ENCODE measurements at regions not wholly inside any gene's neighbourhood (a gene's known extent, or its start where the extent isn't known, plus 50 kb on each side); places are given as distances from the start of the nearest gene placed in this dataset.

DNA sequence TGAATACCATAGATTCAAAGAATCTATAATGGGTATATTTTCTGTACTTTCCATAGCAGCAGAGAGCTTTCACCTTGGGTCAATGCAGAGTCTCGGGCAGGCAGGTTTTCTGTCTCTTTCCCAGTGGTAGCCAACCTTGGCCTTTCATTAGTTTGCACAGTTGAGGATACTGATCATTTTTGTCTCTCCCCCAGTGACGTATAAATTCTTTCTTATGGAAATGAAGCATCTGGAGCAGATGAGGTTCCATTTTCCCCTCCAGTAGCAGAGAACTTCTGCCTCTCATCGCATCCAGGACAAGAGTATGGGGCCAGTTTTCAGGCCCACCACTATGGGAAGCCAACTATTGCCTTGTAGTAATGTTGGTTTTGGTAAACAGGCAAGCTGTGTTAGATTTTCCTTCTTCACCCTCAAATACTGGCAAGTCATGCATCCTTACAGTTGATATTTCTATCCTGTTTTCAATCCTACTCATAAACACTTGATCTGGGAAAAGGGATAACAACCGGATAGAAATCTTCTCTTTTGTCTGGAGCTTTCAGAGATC lies 845.2 kb upstream of the CDH18 start:
- TF ChIP-seq, protein P1, sequence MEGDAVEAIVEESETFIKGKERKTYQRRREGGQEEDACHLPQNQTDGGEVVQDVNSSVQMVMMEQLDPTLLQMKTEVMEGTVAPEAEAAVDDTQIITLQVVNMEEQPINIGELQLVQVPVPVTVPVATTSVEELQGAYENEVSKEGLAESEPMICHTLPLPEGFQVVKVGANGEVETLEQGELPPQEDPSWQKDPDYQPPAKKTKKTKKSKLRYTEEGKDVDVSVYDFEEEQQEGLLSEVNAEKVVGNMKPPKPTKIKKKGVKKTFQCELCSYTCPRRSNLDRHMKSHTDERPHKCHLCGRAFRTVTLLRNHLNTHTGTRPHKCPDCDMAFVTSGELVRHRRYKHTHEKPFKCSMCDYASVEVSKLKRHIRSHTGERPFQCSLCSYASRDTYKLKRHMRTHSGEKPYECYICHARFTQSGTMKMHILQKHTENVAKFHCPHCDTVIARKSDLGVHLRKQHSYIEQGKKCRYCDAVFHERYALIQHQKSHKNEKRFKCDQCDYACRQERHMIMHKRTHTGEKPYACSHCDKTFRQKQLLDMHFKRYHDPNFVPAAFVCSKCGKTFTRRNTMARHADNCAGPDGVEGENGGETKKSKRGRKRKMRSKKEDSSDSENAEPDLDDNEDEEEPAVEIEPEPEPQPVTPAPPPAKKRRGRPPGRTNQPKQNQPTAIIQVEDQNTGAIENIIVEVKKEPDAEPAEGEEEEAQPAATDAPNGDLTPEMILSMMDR (IDR thresholded peaks at IDR 0.05), result no peak
- no peak for TF ChIP-seq POLR2A (IDR thresholded peaks at IDR 0.05)

Data from testis (tissue), 2 donors.